Thoracic aorta (tissue), 2 donors: ENCODE measurements at regions not wholly inside any gene's neighbourhood (a gene's known extent, or its start where the extent isn't known, plus 50 kb on each side); places are given as distances from the start of the nearest gene placed in this dataset.
"Not testable (repeated sequence)": the region's sequence is repeated elsewhere in the genome, so short reads cannot be mapped to it uniquely, and the experiment has no call there.

Experiments used
- ATAC-seq: fragments of 150-250 bp; one replicate; pipeline ENCODE4 v1.8.0; 2017; ENCODE audit warnings: low read depth; ENCODE audit not compliant: insufficient number of reproducible peaks, low FRiP score
- DNase-seq: peaks from one replicate; pipeline ENCODE4 v3.0.0-alpha.2; 2020; ENCODE audit warnings: low spot score
- H3K27ac ChIP-seq, 2 donors: fragments of 200-600 bp; sonication (generic); 1 replicate in 1 of 2; 2 replicates in 1 of 2; pipeline ENCODE4 v1.5.1; 2016; ENCODE audit warnings: mild to moderate bottlenecking in 2 of 2, moderate library complexity in 2 of 2
- H3K27me3 ChIP-seq: fragments of 200-600 bp; sonication (generic); replicated peaks from 2 replicates; pipeline ENCODE4 v1.6.0; 2016; ENCODE audit warnings: mild to moderate bottlenecking; ENCODE audit not compliant: insufficient read depth
- H3K36me3 ChIP-seq: fragments of 200-600 bp; sonication (generic); one replicate; pipeline ENCODE4 v1.5.1; 2016
- H3K4me1 ChIP-seq, 2 donors: fragments of 200-600 bp; sonication (generic); 1 replicate in 1 of 2; 2 replicates in 1 of 2; pipeline versions ENCODE4 v1.5.1 to v1.6.0; 2016; ENCODE audit warnings: low read depth in 2 of 2, mild to moderate bottlenecking in 1 of 2; ENCODE audit not compliant: control insufficient read depth in 1 of 2
- H3K4me3 ChIP-seq: fragments of 200-600 bp; sonication (generic); 2 replicates; pipeline ENCODE4 v1.5.1; 2016; ENCODE audit warnings: mild to moderate bottlenecking
- H3K9me3 ChIP-seq: fragments of 200-600 bp; sonication (generic); 2 replicates; pipeline ENCODE4 v1.5.1; 2016
- TF ChIP-seq, protein P1 (sequence below): fragments of 200-600 bp; sonication (generic); IDR thresholded peaks from one replicate; pipeline ENCODE4 v1.5.1; 2019; ENCODE audit warnings: antibody characterized with exemption

DNA sequence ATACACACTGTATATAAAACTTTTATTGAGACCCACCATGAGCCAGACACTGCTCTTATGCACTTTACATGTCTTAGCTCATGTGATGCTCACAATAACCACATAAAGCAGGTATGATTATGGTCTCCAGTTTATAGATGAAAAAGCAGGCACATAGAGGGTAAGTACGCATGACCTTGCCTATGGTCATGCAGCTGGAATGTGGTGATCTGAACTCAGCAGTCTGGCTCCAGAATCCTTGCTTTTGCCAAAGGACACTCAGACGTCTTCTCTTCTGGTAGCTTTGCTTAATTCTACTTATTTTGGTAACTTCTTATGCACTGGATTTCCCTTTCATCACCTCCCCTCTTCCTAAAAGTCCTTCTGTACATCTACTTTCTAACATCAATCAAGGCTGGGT is 103.3 kb upstream of the CRY1 start:
- no peak for ATAC-seq
- no peaks in the 10 kb centered on the region for H3K9me3 ChIP-seq
- no peaks in the 10 kb centered on the region for H3K36me3 ChIP-seq
- H3K27me3 ChIP-seq: no peaks in the 10 kb centered on the region
- H3K4me1 ChIP-seq: no peaks in the 10 kb centered on the region
- H3K4me3 ChIP-seq: no peak overlapping the region
- H3K27ac ChIP-seq: no peak overlapping the region
- no peak for DNase-seq
- TF ChIP-seq, protein P1, sequence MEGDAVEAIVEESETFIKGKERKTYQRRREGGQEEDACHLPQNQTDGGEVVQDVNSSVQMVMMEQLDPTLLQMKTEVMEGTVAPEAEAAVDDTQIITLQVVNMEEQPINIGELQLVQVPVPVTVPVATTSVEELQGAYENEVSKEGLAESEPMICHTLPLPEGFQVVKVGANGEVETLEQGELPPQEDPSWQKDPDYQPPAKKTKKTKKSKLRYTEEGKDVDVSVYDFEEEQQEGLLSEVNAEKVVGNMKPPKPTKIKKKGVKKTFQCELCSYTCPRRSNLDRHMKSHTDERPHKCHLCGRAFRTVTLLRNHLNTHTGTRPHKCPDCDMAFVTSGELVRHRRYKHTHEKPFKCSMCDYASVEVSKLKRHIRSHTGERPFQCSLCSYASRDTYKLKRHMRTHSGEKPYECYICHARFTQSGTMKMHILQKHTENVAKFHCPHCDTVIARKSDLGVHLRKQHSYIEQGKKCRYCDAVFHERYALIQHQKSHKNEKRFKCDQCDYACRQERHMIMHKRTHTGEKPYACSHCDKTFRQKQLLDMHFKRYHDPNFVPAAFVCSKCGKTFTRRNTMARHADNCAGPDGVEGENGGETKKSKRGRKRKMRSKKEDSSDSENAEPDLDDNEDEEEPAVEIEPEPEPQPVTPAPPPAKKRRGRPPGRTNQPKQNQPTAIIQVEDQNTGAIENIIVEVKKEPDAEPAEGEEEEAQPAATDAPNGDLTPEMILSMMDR: no peak

DNA sequence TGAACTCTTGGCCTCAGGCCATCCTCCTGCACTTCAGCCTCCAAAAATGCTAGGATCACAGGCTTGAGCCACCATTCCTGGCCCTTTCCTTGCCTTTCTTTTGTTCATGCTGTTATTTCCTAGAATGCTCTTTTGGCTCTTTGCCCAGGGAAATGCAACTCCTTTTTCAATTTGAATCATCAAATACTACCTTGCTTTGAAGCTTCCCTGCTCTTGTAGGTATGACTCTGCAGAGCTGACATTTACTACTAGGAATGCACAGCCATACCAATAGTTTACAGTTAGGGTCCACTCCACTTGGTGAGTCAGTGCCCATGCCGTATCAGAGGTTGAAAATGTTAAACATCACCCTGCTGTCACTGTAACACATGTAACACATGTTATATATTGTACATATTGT is 107.0 kb upstream of the CRY1 start:
- ATAC-seq (no peak), DNase-seq (no peak)
- no peak overlapping the region for H3K4me3 ChIP-seq
- TF ChIP-seq, protein P1: no peak
- no peaks in the 10 kb centered on the region for H3K36me3 ChIP-seq
- H3K4me1 ChIP-seq: no peaks in the 10 kb centered on the region
- H3K27me3 ChIP-seq: no peaks in the 10 kb centered on the region
- no peak overlapping the region for H3K27ac ChIP-seq
- H3K9me3 ChIP-seq: no peaks in the 10 kb centered on the region

DNA sequence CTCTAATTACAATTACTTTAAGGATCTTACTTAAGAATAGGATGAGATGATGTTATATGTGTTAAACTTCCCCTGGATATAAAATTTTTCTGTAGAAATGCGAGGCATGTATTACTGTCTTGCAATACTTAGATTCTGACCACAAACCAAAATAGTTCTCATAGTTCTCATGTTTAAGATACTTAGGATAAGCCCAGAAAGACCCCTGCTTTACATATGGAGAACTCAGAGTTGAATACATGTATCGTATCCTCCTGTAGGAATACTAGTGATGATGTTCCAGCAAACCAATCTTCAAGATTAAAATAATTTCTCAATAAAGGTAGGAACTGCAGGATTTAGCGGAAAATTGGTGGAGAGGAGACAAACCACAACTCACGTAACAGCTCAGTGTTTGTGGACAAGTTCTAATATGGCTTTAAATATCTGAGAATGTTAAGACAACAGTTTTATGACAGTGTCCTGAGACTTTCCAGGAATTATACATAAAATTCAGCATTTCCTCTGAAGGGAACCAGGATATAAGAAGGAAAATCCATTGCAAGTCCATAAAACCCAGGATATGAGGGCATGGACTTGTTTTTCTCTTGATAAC is 114.7 kb upstream of the CRY1 start:
- Histone ChIP-seq H3K4me3 (no peak overlapping the region), H3K9me3 (no peaks in the 10 kb centered on the region), H3K4me1 (no peaks in the 10 kb centered on the region), H3K27ac (no peak overlapping the region), H3K27me3 (no peaks in the 10 kb centered on the region), H3K36me3 (no peaks in the 10 kb centered on the region)
- TF ChIP-seq, protein P1: no peak
- no peak for ATAC-seq
- DNase-seq: no peak

DNA sequence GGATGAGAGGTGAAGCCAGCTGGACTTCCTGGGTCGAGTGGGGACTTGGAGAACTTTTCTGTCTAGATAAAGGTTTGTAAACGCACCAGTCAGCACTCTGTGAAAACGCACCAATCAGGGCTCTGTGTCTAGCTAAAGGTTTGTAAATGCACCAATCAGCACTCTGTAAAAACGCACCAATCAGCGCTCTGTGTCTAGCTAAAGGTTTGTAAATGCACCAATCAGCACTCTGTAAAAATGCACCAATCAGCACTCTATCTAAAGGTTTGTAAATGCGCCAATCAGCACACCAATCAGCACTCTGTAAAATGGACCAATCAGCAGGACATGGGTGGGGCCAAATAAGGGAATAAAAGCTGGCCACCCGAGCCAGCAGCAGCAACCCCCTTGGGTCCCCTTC is 116.4 kb upstream of the CRY1 start:
- not testable (repeated sequence) for H3K9me3 ChIP-seq, H3K4me1 ChIP-seq, DNase-seq, H3K4me3 ChIP-seq, H3K27ac ChIP-seq, H3K27me3 ChIP-seq, H3K36me3 ChIP-seq, ATAC-seq

DNA sequence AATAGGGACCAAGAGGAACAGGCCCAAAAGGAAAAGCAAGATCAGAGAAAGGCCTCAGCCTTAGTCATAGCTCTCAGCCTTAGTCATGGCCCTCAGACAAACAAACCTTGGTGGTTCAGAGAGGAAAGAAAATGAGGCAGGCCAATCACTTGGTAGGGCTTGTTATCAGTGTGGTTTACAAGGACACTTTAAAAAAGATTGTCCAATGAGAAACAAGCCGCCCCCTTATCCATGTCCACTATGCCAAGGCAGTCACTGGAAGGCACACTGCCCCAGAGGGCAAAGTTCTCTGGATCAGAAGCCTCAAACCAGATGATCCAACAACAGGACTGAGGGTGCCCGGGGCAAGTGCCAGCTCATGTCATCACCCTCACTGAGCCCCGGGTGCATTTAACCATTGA is 121.0 kb upstream of the CRY1 start:
- not testable (repeated sequence) for ATAC-seq, H3K27me3 ChIP-seq, H3K36me3 ChIP-seq

DNA sequence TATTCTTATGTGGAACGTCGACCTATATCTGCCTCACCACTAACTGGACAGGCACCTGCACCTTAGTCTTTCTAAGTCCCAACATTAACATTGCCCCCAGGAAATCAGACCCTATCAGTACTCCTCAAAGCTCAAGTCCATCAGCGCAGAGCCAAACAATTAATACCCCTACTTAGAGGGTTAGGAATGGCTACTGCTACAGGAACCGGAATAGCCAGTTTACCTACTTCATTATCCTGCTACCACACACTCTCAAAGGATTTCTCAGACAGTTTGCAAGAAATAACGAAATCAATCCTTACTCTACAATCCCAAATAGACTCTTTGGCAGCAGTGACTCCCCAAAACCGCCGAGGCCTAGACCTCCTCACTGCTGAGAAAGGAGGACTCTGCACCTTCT is 123.1 kb upstream of the CRY1 start:
- H3K36me3 ChIP-seq, H3K9me3 ChIP-seq, H3K27me3 ChIP-seq, H3K4me3 ChIP-seq, ATAC-seq, H3K4me1 ChIP-seq, H3K27ac ChIP-seq, DNase-seq: not testable (repeated sequence)

More for the DNA sequence above, 121.0 kb upstream of the CRY1 start:
- not testable (repeated sequence) for H3K4me3 ChIP-seq, H3K9me3 ChIP-seq, H3K27ac ChIP-seq, DNase-seq, H3K4me1 ChIP-seq

DNA sequence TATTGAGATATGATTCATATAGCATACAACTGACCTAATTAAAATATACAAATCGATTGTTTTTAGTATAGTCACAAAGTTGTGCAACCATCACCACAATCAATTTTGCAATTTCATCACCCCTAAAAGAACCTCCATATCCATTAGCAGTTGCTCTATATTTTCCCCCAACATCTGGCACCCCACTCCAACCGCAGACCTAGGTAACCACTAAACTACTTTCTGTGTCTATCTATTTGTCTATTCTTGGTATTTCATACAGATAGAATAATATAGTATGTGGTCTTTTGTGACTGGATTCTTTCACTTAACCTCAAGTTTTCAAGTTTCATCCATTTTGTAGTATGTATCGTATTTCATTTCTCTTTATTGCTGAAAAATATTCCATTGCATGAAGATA is 126.0 kb upstream of the CRY1 start:
- Histone ChIP-seq H3K9me3 (no peaks in the 10 kb centered on the region), H3K27me3 (no peaks in the 10 kb centered on the region), H3K36me3 (no peaks in the 10 kb centered on the region), H3K4me1 (no peaks in the 10 kb centered on the region), H3K4me3 (no peak overlapping the region), H3K27ac (no peak overlapping the region)
- TF ChIP-seq, protein P1: no peak
- no peak for DNase-seq
- ATAC-seq: no peak
